GM12878 (cell line): ENCODE measurements at regions not wholly inside any gene's neighbourhood (a gene's known extent, or its start where the extent isn't known, plus 50 kb on each side); places are given as distances from the start of the nearest gene placed in this dataset.
A peak's percentile ranks its signal among the peaks of the same experiment; 100 is the strongest.

Experiments used
- ATAC-seq: fragments of 200-7000 bp; cut with Tn5 transposase; 3 replicates; pipeline ENCODE4 v1.9.1; 2020; ENCODE audit warnings: mild to moderate bottlenecking, moderate library complexity
- BruUV-seq: library from RNA; stranded (reverse); fragments of 400-500 nt; replicated peaks from 2 replicates; lab custom pipeline; 2021; lab: Mats Ljungman, UMichigan
- CTCF ChIA-PET: fragments of 300-600 bp; sonication (Branson Sonifier 250); formaldehyde crosslinking; extraction: SDS; loops from one replicate; lab custom pipeline; 2021; ENCODE audit warnings: inconsistent platforms; lab: Yijun Ruan, JAX
- POLR2A ChIA-PET: fragments of 350-600 bp; formaldehyde crosslinking; extraction: SDS; loops from one replicate; lab custom pipeline; 2021; ENCODE audit warnings: inconsistent platforms; lab: Charles Lee
- RAD21 ChIA-PET: fragments of 300-600 bp; sonication (Branson Sonifier 250); formaldehyde crosslinking; loops from one replicate; lab custom pipeline; 2023; ENCODE audit warnings: antibody characterized with exemption; ENCODE audit not compliant: unreplicated experiment; lab: Charles Lee
- SMC1A ChIA-PET: fragments of 300-600 bp; sonication (Branson Sonifier 250); formaldehyde crosslinking; loops from one replicate; lab custom pipeline; 2023; ENCODE audit not compliant: unreplicated experiment, uncharacterized antibody; lab: Charles Lee
- DNase-seq: peaks from one replicate; pipeline ENCODE4 v3.0.0-alpha.2; 2011; ENCODE audit warnings: low read depth, low spot score
- FAIRE-seq: peaks from 3 replicates; lab custom pipeline; 2011; peaks lifted over from hg19 to GRCh38; lab: Jason Lieb, UNC
- H2AFZ ChIP-seq: 2 replicates; pipeline ENCODE4 v1.6.0; 2011; ENCODE audit warnings: low read depth, low read length, control low read depth; ENCODE audit not compliant: control insufficient read depth
- H3K27ac ChIP-seq: 2 replicates; pipeline ENCODE4 v1.5.1; 2011; ENCODE audit warnings: control low read depth; ENCODE audit not compliant: control insufficient read depth, insufficient read depth
- H3K27me3 ChIP-seq, 2 experiments: replicated peaks in 1 of 2; 2 replicates each; pipeline versions ENCODE4 v1.6.0 to v1.6.1; 2011; ENCODE audit warnings: low read length in 1 of 2; ENCODE audit not compliant: control insufficient read depth in 2 of 2, insufficient read depth in 2 of 2
- H3K36me3 ChIP-seq, 2 experiments: 2 replicates each; pipeline ENCODE4 v1.5.1; 2011; ENCODE audit warnings: low read length in 1 of 2; ENCODE audit not compliant: control insufficient read depth in 2 of 2, insufficient read depth in 2 of 2
- H3K4me1 ChIP-seq: 2 replicates; pipeline ENCODE4 v1.6.1; 2011; ENCODE audit warnings: mild to moderate bottlenecking, low read length, moderate library complexity, mixed read lengths; ENCODE audit not compliant: control insufficient read depth, insufficient read depth
- H3K4me2 ChIP-seq: 2 replicates; pipeline ENCODE4 v1.6.0; 2011; ENCODE audit warnings: control low read depth; ENCODE audit not compliant: control insufficient read depth, insufficient read depth
- H3K4me3 ChIP-seq: fragments of 200-600 bp; sonication (generic); 2 replicates; pipeline ENCODE4 v1.5.1; 2016
- H3K79me2 ChIP-seq: 2 replicates; pipeline ENCODE4 v1.6.0; 2011; ENCODE audit warnings: low read length; ENCODE audit not compliant: control insufficient read depth, insufficient read depth
- H3K9ac ChIP-seq: 2 replicates; pipeline ENCODE4 v1.8.0; 2011; ENCODE audit warnings: low read length, control low read depth, mixed read lengths; ENCODE audit not compliant: control insufficient read depth, insufficient read depth
- H3K9me3 ChIP-seq: replicated peaks from 3 replicates; pipeline ENCODE4 v1.5.1; 2011; ENCODE audit warnings: mild to moderate bottlenecking, low read length; ENCODE audit not compliant: control insufficient read depth, insufficient read depth
- H4K20me1 ChIP-seq: 2 replicates; pipeline ENCODE4 v1.6.0; 2011; ENCODE audit not compliant: control insufficient read depth, insufficient read depth
- CREM ChIP-seq: IDR thresholded peaks from 2 replicates; pipeline ENCODE4 v1.6.1; 2014; ENCODE audit warnings: antibody characterized with exemption, low read depth
- CUX1 ChIP-seq: IDR thresholded peaks from 2 replicates; pipeline ENCODE4 v1.6.1; 2012; ENCODE audit warnings: improper control_type of control experiment, low read depth, low read length; ENCODE audit not compliant: insufficient replicate concordance
- EED ChIP-seq: sonication (generic); IDR thresholded peaks from 2 replicates; pipeline ENCODE4 v1.6.1; 2016; ENCODE audit warnings: antibody characterized with exemption, low read depth
- IRF4 ChIP-seq: IDR thresholded peaks from 2 replicates; pipeline ENCODE4 v1.6.1; 2011; ENCODE audit warnings: low read depth, low read length
- JUNB ChIP-seq: IDR thresholded peaks from 2 replicates; pipeline ENCODE4 v1.6.1; 2016; ENCODE audit warnings: antibody characterized with exemption, mild to moderate bottlenecking
- JUND ChIP-seq: IDR thresholded peaks from 2 replicates; pipeline ENCODE4 v1.6.1; 2012; ENCODE audit warnings: low read depth, mild to moderate bottlenecking, low read length, improper control_type of control experiment, moderate library complexity
- MEF2B ChIP-seq: fragments of 450-650 bp; IDR thresholded peaks from 2 replicates; pipeline ENCODE4 v1.6.1; 2018; ENCODE audit warnings: mild to moderate bottlenecking, moderate library complexity; ENCODE audit not compliant: partially characterized antibody, poor library complexity, severe bottlenecking
- NKRF ChIP-seq: fragments of 450-650 bp; conservative IDR thresholded peaks from 2 replicates; pipeline ENCODE4 v1.6.1; 2017; ENCODE audit warnings: mild to moderate bottlenecking, moderate library complexity
- RBBP5 ChIP-seq: fragments of 200-600 bp; sonication (generic); conservative IDR thresholded peaks from 2 replicates; pipeline ENCODE4 v1.6.1; 2016
- SIN3A ChIP-seq: IDR thresholded peaks from 2 replicates; pipeline ENCODE4 v1.6.1; 2012; ENCODE audit warnings: low read depth, low read length, improper control_type of control experiment
- STAT1 ChIP-seq: fragments of 450-650 bp; conservative IDR thresholded peaks from 2 replicates; pipeline ENCODE4 v1.6.1; 2014; ENCODE audit warnings: antibody characterized with exemption, mild to moderate bottlenecking
- TARDBP ChIP-seq: IDR thresholded peaks from 2 replicates; pipeline ENCODE4 v1.6.1; 2016; ENCODE audit warnings: borderline replicate concordance
- TCF3 ChIP-seq: IDR thresholded peaks from 2 replicates; pipeline ENCODE4 v1.6.1; 2012; ENCODE audit warnings: low read depth, mild to moderate bottlenecking, low read length, borderline replicate concordance; ENCODE audit not compliant: insufficient read depth
- WGBS: methylation state at CpG from one replicate; pipeline ENCODE4 v1.1.6; 2016; ENCODE audit warnings: low lambda C conversion rate; ENCODE audit not compliant: insufficient replicate concordance, insufficient coverage; ENCODE audit errors: missing lambda C conversion rate; 5-methylcytosine and 5-hydroxymethylcytosine counted together
- in situ Hi-C: fragments of 300-500 bp; cut with MboI; formaldehyde crosslinking; loops from 9 replicates; pipeline ENCODE4 v1.14.3; 2018; ENCODE audit warnings: mixed read lengths
- intact Hi-C: fragments of 100-400 bp; cut with micrococcal nuclease; formaldehyde crosslinking; loops from one replicate; pipeline ENCODE4 v1.14.2; 2022; ENCODE audit not compliant: unreplicated experiment

DNA sequence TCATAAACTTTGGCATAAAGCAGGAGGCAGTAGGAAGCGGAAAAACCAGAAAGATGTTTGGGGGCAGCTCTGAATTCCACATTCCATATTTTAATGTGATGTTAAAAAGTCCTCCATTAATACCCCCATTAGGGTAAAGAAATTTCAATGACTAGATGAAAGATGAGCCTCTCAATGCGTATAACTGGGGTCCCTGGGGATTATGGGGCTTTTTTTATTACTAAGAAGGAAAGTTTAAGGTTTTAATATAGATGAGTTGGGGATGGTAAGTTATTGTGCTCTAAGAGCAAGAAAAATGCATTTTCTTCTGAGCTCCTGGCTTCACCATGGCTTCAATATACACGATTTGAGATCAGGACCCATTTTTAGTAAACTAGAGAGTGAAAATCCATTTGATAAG, 321.9 kb downstream of the CDK5RAP2 start:
- BruUV-seq: no TSS peak
- no peak; the same call in 1 of the 3 replicates for ATAC-seq
- no peak overlapping the region for H3K27ac ChIP-seq

GRCh38 chr9:120257483-120257882, 322.5 kb downstream of the CDK5RAP2 start:
- POLR2A ChIA-PET: no interaction called here
- no peak overlapping the region for H3K27ac ChIP-seq
- no peak overlapping the region for H3K4me2 ChIP-seq
- H3K36me3 ChIP-seq: no peaks in the 10 kb centered on the region
- no peak overlapping the region for H2AFZ ChIP-seq
- H3K4me1 ChIP-seq: no peaks in the 10 kb centered on the region
- CTCF ChIA-PET: no interaction called here
- no peaks in the 10 kb centered on the region for H3K9me3 ChIP-seq
- FAIRE-seq: no peak
- H4K20me1 ChIP-seq: no peaks in the 10 kb centered on the region
- no peak for DNase-seq
- in situ Hi-C loops: no loop called here
- 4% methylated on average over 6 of the region's 6 CpGs for WGBS
- RAD21 ChIA-PET: no interaction called here
- H3K27me3 ChIP-seq: no peaks in the 10 kb centered on the region; a peak in 2 of 4 replicates
- no peaks in the 10 kb centered on the region for H3K79me2 ChIP-seq
- intact Hi-C loops: no loop called here
- no peak overlapping the region for H3K9ac ChIP-seq
- no TSS peak for BruUV-seq
- ATAC-seq: peak; percentile 42; the same call in 2 of the 3 replicates
- SMC1A ChIA-PET: interaction anchor here (1.1 kb wide), 1 partner anchor 9 kb away, joined by 3 read pairs; no protein-coding TSS in a partner anchor
- no peak overlapping the region for H3K4me3 ChIP-seq
- TF ChIP-seq NKRF (no peak), JUND (no peak), RBBP5 (no peak), IRF4 (no peak), TARDBP (no peak), SIN3A (no peak), CREM (no peak), EED (no peak), CUX1 (no peak), TCF3 (no peak), STAT1 (no peak)

More for the DNA sequence above, 321.9 kb downstream of the CDK5RAP2 start:
- DNase-seq: no peak
- H3K9ac ChIP-seq: no peak overlapping the region
- no peak overlapping the region for H3K4me2 ChIP-seq
- POLR2A ChIA-PET: no interaction called here
- CTCF ChIA-PET: no interaction called here
- no peaks in the 10 kb centered on the region for H3K4me1 ChIP-seq
- SMC1A ChIA-PET: interaction anchor here (1.1 kb wide), 1 partner anchor 10 kb away, joined by 3 read pairs; no protein-coding TSS in a partner anchor
- H3K79me2 ChIP-seq: no peaks in the 10 kb centered on the region
- peak; percentile 76 for TF ChIP-seq MEF2B
- no peak for TF ChIP-seq TCF3
- peak; percentile 42 for TF ChIP-seq JUNB
- H4K20me1 ChIP-seq: no peaks in the 10 kb centered on the region
- intact Hi-C loops (no loop called here), in situ Hi-C loops (no loop called here)
- H3K36me3 ChIP-seq: no peaks in the 10 kb centered on the region
- no peaks in the 10 kb centered on the region for H3K9me3 ChIP-seq
- 0% methylated on average over 3 of the region's 3 CpGs for WGBS
- FAIRE-seq: no peak
- no peak overlapping the region for H2AFZ ChIP-seq
- H3K4me3 ChIP-seq: no peak overlapping the region
- RAD21 ChIA-PET: no interaction called here
- H3K27me3 ChIP-seq: no peaks in the 10 kb centered on the region; a peak in 2 of 4 replicates
